HAP-1 (cell line): ENCODE measurements at regions not wholly inside any gene's neighbourhood (a gene's known extent, or its start where the extent isn't known, plus 50 kb on each side); places are given as distances from the start of the nearest gene placed in this dataset.
A peak's percentile ranks its signal among the peaks of the same experiment; 100 is the strongest.

Source experiments
- DNase-seq, 2 experiments: peaks; one replicate each; pipeline ENCODE4 v3.0.0-alpha.2; 2016 to 2020; ENCODE audit warnings: low spot score in 2 of 2
- H3K27me3 ChIP-seq: fragments of 250-450 bp; sonication (Bioruptor Pico); 2 replicates; pipeline ENCODE4 v1.5.1; 2020; ENCODE audit warnings: low read depth, mild to moderate bottlenecking, moderate library complexity
- H3K36me3 ChIP-seq: fragments of 250-450 bp; sonication (Bioruptor Pico); replicated peaks from 2 replicates; pipeline ENCODE4 v1.5.1; 2020; ENCODE audit warnings: mild to moderate bottlenecking
- H3K4me1 ChIP-seq: fragments of 250-450 bp; sonication (Bioruptor Pico); 2 replicates; pipeline ENCODE4 v1.5.1; 2020; ENCODE audit warnings: mild to moderate bottlenecking
- H3K4me3 ChIP-seq: fragments of 250-450 bp; sonication (Bioruptor Pico); 2 replicates; pipeline ENCODE4 v1.5.1; 2020; ENCODE audit warnings: mild to moderate bottlenecking, moderate library complexity
- H3K9me3 ChIP-seq: fragments of 250-450 bp; sonication (Bioruptor Pico); 2 replicates; pipeline ENCODE4 v1.5.1; 2020; ENCODE audit warnings: mild to moderate bottlenecking, moderate library complexity
- in situ Hi-C: fragments of 300-500 bp; cut with MboI; formaldehyde crosslinking; loops from 3 replicates; pipeline ENCODE4 v1.14.3; 2020; ENCODE audit warnings: low sequenced_read_pairs, inconsistent platforms, mixed read lengths

DNA sequence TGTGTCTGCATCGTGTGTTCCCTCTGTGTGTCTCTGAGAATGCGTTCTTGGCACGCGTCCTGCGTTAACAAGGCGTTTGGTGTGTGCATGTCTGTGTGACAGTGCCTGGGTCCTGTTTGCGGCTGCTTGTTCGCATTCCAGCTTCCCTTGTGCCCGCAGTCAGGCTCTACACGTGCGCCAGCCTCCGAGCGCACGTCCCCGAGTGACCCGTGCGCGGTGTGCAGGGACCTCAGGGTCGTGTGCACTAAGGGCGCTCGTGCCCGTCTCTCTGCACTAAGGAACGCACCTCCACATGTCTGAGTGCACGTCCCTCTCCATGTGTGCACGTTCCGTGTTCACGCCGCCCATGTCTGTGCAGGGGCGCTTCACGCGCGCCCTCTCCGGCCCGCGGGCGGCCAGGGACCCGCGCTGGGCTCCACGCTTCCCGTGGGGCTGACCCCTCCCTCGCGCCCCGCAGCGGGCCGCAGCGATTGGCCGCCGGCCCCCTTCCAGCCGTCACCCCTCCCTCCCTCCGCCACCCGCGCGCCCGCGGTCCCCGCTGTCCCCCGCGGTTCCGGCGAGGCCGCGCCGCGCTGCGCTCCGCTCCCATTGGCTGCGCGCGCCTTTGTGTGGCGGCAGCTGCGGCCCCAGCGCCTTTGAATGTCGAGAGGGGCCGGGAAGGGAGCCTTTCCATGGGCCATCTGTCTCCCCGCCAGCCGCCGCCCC lies 229.4 kb downstream of the HAUS1 start:
- Histone ChIP-seq H3K36me3 (no peaks in the 10 kb centered on the region), H3K9me3 (no peaks in the 10 kb centered on the region), H3K4me1 (no peaks in the 10 kb centered on the region), H3K4me3 (peak overlapping the region; percentile 37), H3K27me3 (peaks cover 2% of the 10 kb centered on the region; the same call in 1 of the 2 replicates)
- in situ Hi-C loops: no loop called here
- DNase-seq: peak in 1 of 2 experiments; percentile 61

GRCh38 chr18:46334868-46335281 lies 230.7 kb downstream of the HAUS1 start:
- in situ Hi-C loops: no loop called here
- peaks cover 2% of the 10 kb centered on the region; the same call in 1 of the 2 replicates for H3K27me3 ChIP-seq
- no peaks in the 10 kb centered on the region for H3K9me3 ChIP-seq
- peak in 1 of 2 experiments; percentile 53 for DNase-seq
- H3K36me3 ChIP-seq: no peaks in the 10 kb centered on the region
- H3K4me3 ChIP-seq: peak overlapping the region; percentile 37
- H3K4me1 ChIP-seq: no peaks in the 10 kb centered on the region

DNA sequence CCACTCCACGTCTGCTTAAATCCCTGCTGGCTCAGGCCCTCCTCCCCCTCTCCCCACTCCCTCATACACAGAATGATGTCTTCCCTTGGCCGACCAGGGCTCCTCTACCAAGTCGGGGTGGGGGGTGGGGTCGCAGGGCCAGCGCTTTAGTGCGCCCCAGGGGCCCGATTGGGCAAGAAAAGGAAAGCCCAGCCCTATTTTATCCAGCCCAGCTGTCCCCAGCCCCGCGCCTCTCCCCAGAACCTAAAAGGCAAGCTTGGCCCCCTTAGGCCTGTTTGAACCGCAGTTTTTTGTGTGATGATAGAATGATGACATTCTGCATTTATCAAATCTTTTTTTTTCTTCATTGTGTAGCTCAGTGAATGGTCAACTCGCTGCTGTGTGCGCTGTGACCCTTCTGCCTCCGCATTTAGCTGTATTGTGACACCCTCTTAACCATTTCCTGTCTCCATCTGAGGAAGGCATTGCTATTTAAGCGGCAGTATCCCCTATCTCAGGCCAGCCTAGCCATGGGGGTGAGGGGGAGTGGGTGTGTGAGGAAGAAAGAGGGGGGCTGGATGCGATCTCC lies 231.4 kb downstream of the HAUS1 start:
- in situ Hi-C loops: no loop called here
- Histone ChIP-seq H3K4me3 (peak overlapping the region; percentile 37), H3K9me3 (no peaks in the 10 kb centered on the region), H3K36me3 (no peaks in the 10 kb centered on the region), H3K4me1 (no peaks in the 10 kb centered on the region), H3K27me3 (peaks cover 2% of the 10 kb centered on the region; the same call in 1 of the 2 replicates)
- DNase-seq: peak in 1 of 2 experiments; percentile 34

- peaks cover 2% of the 10 kb centered on the region; the same call in 1 of the 2 replicates for H3K27me3 ChIP-seq
- no peak for DNase-seq
- no peaks in the 10 kb centered on the region for H3K9me3 ChIP-seq
- in situ Hi-C loops: no loop called here
- H3K36me3 ChIP-seq: no peaks in the 10 kb centered on the region
- no peak overlapping the region for H3K4me3 ChIP-seq
- H3K4me1 ChIP-seq: no peaks in the 10 kb centered on the region
These were observed 232.3 kb downstream of the HAUS1 start for GRCh38 chr18:46336278-46337111.

GRCh38 chr18:46337271-46337670 lies 233.1 kb downstream of the HAUS1 start:
- Histone ChIP-seq H3K36me3 (no peaks in the 10 kb centered on the region), H3K4me3 (no peak overlapping the region), H3K27me3 (peaks cover 2% of the 10 kb centered on the region; the same call in 1 of the 2 replicates), H3K9me3 (no peaks in the 10 kb centered on the region), H3K4me1 (no peaks in the 10 kb centered on the region)
- no peak for DNase-seq
- in situ Hi-C loops: no loop called here

GRCh38 chr18:46338205-46338604 lies 234.0 kb downstream of the HAUS1 start:
- Histone ChIP-seq H3K4me1 (no peaks in the 10 kb centered on the region), H3K27me3 (peaks cover 2% of the 10 kb centered on the region; the same call in 1 of the 2 replicates), H3K36me3 (no peaks in the 10 kb centered on the region), H3K9me3 (no peaks in the 10 kb centered on the region), H3K4me3 (no peak overlapping the region)
- in situ Hi-C loops: no loop called here
- peak in 1 of 2 experiments; percentile 18 for DNase-seq

GRCh38 chr18:46338766-46339165 lies 234.6 kb downstream of the HAUS1 start:
- Histone ChIP-seq H3K4me1 (no peaks in the 10 kb centered on the region), H3K36me3 (no peaks in the 10 kb centered on the region), H3K4me3 (no peak overlapping the region), H3K9me3 (no peaks in the 10 kb centered on the region), H3K27me3 (peaks cover 2% of the 10 kb centered on the region; the same call in 1 of the 2 replicates)
- no peak for DNase-seq
- in situ Hi-C loops: no loop called here

GRCh38 chr18:46340716-46341115 lies 236.5 kb downstream of the HAUS1 start:
- Histone ChIP-seq H3K4me1 (no peaks in the 10 kb centered on the region), H3K4me3 (no peak overlapping the region), H3K9me3 (no peaks in the 10 kb centered on the region), H3K36me3 (no peaks in the 10 kb centered on the region), H3K27me3 (no peaks in the 10 kb centered on the region)
- in situ Hi-C loops: no loop called here
- no peak for DNase-seq

DNA sequence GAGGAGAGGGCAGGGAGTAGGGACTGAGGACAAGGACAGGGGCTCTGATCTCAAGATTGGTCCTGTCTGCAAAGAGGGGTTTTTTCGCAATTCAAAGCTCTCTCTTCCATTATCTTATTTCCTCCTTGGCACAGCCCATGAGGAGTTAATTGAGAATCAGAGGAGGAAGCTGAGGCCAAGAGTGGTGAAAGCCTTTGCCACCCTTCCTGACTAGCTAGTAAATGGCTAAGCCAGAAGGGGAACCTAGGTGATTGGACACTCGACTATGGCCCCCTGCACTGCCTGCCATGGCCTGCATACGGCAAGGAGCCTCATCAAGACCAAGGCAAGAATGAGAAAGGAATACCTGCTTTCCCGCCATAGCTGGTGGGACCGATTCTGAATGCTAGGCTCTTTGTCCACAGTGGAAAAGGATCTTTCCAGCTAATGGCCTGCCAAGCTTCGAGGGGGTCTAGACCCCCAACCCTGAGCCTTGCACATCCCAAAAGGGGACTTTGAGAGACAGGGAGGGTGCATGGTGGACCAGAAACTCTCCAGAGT lies 237.9 kb downstream of the HAUS1 start:
- no peak overlapping the region for H3K4me3 ChIP-seq
- H3K27me3 ChIP-seq: no peaks in the 10 kb centered on the region
- H3K4me1 ChIP-seq: no peaks in the 10 kb centered on the region
- no peak for DNase-seq
- no peaks in the 10 kb centered on the region for H3K36me3 ChIP-seq
- in situ Hi-C loops: no loop called here
- H3K9me3 ChIP-seq: no peaks in the 10 kb centered on the region

- H3K36me3 ChIP-seq: no peaks in the 10 kb centered on the region
- no peaks in the 10 kb centered on the region for H3K9me3 ChIP-seq
- no peaks in the 10 kb centered on the region for H3K4me1 ChIP-seq
- in situ Hi-C loops: no loop called here
- DNase-seq: no peak
- no peaks in the 10 kb centered on the region for H3K27me3 ChIP-seq
- H3K4me3 ChIP-seq: no peak overlapping the region
These were observed 239.3 kb downstream of the HAUS1 start for GRCh38 chr18:46343456-46343855.

DNA sequence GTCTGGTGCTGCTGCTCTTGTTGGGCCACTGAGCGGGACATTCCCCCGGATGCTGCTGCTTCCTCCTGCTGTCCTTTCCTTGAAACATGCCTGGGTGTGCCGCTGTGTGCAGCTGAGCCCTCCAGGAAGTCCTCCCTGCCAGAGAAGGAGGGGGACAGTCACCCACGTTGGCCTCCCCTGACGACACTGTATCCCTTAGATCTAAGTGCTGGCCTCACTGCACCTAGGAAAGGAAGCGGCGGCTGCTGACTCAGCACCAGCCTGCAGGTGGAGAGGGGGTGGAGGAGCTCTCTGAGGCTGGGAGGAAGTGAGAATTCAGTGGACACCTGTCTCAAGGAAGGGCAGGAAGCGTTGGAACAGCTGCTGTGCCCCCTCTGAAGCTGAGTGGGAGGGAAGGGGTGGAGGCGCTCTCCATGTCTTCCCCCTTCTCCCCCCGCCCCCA lies 239.8 kb downstream of the HAUS1 start:
- no peaks in the 10 kb centered on the region for H3K9me3 ChIP-seq
- H3K4me1 ChIP-seq: no peaks in the 10 kb centered on the region
- no peak overlapping the region for H3K4me3 ChIP-seq
- no peaks in the 10 kb centered on the region for H3K27me3 ChIP-seq
- no peak for DNase-seq
- in situ Hi-C loops: no loop called here
- H3K36me3 ChIP-seq: no peaks in the 10 kb centered on the region

DNA sequence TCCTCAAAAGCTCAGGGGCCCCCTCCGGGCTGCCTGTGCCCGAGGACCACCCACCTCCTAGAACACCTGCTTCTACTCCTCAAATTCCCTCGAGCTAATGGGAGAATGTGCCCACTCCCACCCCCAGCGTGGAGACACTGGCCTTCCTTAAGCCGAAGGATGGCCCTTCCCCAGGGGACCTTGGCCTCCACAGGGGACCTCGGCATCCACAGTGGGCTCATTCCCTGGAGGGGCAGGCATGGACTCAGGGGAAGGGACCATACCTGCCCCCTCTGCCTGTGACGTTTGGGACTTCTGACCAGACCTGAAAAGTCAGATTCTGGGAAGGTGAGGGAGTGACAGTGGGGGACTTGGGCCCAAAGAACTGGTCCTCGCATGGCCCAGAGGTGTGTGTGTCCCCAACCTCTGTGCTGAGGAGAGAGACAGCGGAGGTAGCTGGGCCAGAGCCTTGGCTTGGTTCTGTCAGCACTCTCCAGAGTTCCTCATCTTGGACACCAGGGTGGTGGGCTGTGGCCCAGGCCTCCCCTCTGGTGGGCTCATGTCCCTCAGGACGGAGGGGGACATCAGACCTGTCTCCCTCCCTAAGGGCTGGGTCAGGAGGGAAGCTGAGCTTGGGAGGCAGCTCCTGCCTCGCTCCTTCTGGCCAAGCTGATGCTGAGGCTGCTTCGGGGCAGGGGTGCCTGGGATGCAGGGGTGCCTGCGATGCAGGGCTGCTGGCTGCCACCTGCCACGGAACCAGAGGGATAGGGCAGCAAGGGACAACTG lies 240.4 kb downstream of the HAUS1 start:
- in situ Hi-C loops: no loop called here
- H3K36me3 ChIP-seq: no peaks in the 10 kb centered on the region
- H3K4me1 ChIP-seq: no peaks in the 10 kb centered on the region
- no peak overlapping the region for H3K4me3 ChIP-seq
- no peak for DNase-seq
- no peaks in the 10 kb centered on the region for H3K27me3 ChIP-seq
- no peaks in the 10 kb centered on the region for H3K9me3 ChIP-seq

GRCh38 chr18:46345181-46345465 lies 240.9 kb downstream of the HAUS1 start:
- H3K9me3 ChIP-seq: no peaks in the 10 kb centered on the region
- no peaks in the 10 kb centered on the region for H3K36me3 ChIP-seq
- DNase-seq: no peak
- H3K4me1 ChIP-seq: no peaks in the 10 kb centered on the region
- in situ Hi-C loops: no loop called here
- H3K27me3 ChIP-seq: no peaks in the 10 kb centered on the region
- no peak overlapping the region for H3K4me3 ChIP-seq
